ENCODE measurements at regions not wholly inside any gene's neighbourhood (a gene's known extent, or its start where the extent isn't known, plus 50 kb on each side); places are given as distances from the start of the nearest gene placed in this dataset.
"Not testable (repeated sequence)": the region's sequence is repeated elsewhere in the genome, so short reads cannot be mapped to it uniquely, and the experiment has no call there.

DNA sequence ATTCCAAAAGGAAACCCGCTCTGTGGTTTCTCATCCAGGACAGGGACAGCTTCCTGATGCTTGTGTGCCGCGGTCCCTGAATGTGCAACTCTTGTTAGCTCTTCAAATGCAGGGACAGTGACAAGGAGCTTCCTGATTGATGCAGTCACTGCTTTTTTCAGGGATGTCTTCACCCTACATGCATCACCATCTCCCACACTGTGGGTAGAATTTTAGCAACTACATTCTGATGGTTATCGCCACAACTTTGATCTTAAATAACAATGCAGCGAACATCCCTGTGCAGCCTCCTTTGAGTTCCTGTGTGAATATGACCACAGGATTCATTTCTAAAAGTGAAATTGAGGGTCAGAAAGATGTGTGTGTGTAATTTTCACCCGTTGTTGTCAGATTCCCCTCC, 115.0 kb downstream of the GGTLC2 start:
- no peak for DNase-seq

DNA sequence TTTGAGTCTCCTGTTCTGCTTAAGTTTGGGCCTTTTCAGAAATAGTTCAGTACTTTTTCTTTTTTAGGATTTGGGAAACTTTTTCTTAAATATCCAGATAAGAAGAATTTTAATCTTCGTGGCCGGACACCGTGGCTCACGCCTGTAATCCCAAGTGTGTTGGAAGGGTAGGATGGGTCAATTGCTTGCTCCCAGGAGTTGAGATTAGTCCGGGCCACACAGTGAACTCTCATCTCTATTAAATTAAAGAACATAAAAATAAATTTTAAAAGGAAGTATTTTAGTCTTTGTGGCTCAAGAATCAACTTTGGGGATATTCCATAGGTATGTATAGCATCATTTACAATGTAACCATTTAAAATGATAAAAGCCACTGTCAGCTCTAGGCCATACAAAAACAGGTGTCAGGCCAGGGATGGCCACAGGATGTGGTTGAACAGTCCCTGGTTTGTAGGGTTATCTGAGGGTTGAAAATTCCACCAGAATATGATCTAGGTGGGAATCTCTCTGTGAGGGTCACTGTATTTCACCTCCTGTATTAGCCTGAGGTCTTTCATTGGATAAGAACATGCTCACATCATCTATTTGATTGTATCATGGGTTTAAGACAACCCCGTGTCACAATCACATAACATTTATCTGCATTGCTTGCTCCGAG, 115.6 kb downstream of the GGTLC2 start:
- DNase-seq = no peak

DNA sequence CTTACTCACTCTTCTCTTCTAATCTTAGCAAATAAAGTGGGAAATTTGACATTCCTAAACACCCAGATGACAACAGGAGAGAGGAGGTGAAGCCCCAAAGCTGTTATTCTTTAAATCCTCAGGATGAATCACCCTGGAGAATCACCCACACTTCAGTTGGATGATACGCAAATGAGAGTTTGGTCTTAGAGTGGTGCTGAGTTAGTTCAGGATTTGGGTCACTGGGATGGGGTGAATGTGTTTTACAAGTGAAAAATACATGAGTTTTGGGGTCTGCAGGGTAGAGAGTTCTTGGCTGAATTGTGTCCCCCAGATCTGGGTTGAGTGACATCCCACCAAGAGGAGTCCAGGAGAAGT, 117.2 kb downstream of the GGTLC2 start:
- DNase-seq = no peak

GRCh38 chr22:22761963-22762772, 117.8 kb downstream of the GGTLC2 start:
- no peak for DNase-seq

DNA sequence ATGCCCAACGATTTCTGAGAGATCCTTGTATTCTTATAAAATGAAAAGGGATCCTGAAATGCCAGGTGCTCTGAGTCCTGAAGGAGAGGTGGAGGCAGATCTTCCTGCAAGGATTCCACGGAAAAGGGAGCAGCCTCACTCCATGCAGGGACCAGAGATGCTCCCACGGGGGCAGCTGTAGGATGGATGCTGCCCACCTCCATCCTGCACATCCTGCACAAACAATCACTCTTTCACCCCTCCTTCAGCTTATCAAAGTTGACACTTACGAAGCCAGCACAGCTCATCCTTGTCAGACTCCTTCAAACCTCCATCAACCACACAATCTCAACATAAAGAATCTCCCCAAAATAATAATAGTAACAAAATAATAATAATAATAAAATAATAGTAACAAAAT, 119.1 kb downstream of the GGTLC2 start:
- no peak for DNase-seq

DNA sequence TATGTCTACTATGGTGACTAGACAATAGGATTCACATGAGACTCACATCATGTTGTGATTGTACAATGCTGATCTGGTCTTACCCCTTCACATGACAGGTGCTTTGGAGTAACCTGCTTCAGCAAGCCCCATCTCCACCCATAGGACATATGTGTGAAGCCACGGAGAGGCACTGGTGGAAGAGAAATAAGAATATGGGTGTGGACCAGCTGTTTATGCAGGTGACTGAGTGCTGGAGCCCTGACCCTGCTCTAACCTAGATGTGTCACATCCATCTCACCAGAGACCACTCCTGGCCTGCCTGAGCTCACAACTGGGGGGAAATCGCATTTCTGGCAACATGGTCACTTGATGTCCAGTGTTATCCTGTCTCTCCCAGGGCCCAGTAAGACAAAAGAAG, 119.7 kb downstream of the GGTLC2 start:
- no peak for DNase-seq

GRCh38 chr22:22767876-22768602, 119.6 kb upstream of the IGLL5 start:
- DNase-seq = no peak

DNA sequence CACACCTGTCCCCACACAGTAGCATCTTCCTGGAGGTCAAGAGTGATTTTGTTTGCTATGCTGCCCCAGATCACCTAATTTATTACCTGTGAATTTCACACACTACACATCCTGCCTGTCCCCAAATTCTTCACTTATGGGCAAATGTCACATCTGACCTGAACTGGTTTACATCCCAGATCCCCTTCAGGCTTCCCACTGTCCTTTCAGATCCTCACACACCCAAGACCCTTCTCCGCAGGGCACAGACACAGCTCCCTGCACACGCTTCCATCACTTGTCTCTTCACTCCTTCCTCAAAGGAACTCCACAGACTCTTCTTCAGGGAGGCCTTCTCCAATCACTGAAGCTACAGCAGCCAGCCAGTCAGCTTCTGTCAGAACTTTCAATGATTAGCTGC, 118.7 kb upstream of the IGLL5 start:
- no peak for DNase-seq

GRCh38 chr22:22769434-22770279, 118.0 kb upstream of the IGLL5 start:
- no peak for DNase-seq

GRCh38 chr22:22770280-22770871, 117.2 kb upstream of the IGLL5 start:
- peak; percentile 19 for DNase-seq

GRCh38 chr22:22770881-22771280, 116.7 kb upstream of the IGLL5 start:
- no peak for DNase-seq

DNA sequence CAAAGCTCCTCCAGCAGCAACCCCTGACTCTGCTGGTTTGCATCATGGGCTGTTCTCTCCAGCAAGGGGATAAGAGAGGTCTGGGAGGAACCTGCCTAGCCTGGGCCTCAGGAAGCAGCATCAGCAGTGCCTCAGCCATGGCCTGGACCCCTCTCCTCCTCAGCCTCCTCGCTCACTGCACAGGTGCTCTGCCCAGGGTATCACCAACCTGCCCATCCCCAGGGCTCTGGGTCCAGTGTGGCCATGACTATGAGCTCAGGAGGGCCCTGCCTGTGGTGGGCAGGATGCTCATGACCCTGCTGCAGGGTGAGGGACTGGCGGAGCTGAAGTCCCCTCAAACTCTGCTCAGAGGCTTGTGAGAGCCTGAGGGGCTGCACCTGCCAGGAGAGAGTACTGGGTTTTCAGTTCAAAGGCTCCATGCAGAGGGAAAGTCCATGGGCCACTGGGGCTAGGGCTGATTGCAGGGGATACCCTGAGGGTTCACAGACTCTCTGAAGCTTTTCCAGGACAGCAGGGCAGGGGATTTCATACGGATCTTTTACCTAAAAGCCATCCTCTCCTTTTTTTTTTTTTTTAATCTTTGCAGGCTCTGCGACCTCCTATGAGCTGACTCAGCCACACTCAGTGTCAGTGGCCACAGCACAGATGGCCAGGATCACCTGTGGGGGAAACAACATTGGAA, 115.8 kb upstream of the IGLL5 start:
- DNase-seq = no peak

DNA sequence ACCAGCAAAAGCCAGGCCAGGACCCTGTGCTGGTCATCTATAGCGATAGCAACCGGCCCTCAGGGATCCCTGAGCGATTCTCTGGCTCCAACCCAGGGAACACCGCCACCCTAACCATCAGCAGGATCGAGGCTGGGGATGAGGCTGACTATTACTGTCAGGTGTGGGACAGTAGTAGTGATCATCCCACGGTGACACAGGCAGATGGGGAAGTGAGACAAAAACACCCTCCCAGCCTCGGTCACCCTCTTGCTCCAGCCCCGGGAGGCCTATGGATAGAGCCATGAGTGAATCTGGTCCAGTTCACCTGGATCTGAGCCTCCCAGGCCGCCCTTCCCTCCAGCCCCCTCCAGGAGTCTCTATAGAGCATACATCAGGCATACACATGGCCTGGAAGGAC, 115.2 kb upstream of the IGLL5 start:
- no peak for DNase-seq

- no peak for DNase-seq
Observed at GRCh38 chr22:22772883-22773282, 114.7 kb upstream of the IGLL5 start.

GRCh38 chr22:22773427-22773826, 114.2 kb upstream of the IGLL5 start:
- DNase-seq = no peak

GRCh38 chr22:22773979-22774604, 113.5 kb upstream of the IGLL5 start:
- DNase-seq = no peak

- DNase-seq = not testable (repeated sequence)
Observed at GRCh38 chr22:22774762-22775161, 112.9 kb upstream of the IGLL5 start.

GRCh38 chr22:22776121-22776520, 111.5 kb upstream of the IGLL5 start:
- DNase-seq = no peak

DNA sequence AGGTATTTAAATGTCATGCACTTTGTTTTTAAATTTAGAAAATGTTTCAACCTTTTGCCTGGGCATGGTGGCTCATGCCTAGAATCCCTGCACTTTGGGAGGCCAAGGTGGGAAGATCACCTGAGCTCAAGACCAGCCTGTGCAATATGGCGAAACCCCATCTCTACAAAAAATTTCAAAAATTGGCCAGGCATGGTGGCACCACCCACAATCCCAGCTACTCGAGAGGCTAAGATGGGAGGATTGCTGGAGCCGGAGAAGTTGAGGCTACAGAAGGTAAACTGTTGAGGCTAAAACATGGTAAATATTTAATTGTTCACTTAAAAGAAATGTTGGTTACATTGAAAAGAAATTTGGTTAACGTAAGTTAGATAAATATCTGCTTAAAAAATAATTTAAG, 108.4 kb upstream of the IGLL5 start:
- no peak for DNase-seq

GRCh38 chr22:22783575-22783974, 104.0 kb upstream of the IGLL5 start:
- no peak for DNase-seq

- DNase-seq = no peak
Observed at GRCh38 chr22:22784249-22785039, 103.2 kb upstream of the IGLL5 start.
